ENCODE measurements at regions not wholly inside any gene's neighbourhood (a gene's known extent, or its start where the extent isn't known, plus 50 kb on each side); places are given as distances from the start of the nearest gene placed in this dataset.

DNA sequence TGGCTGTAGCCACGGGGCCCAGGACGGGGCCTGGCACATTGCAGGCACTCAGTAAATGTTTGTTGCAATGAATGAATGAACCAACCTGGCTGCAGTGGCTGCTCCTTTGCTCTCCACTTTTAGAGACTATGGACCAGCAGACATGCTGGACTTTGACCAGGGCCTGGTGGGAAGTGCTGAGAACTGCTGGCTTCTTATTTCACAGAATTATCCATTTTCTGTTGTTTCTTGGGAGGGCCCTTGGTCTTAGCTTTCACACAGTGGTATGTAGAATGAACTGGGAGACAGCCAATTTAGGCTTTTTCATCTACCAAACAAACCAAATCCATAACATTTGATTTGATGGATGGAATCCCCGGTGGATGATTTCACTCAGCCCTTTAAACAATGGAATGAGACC is 78.0 kb upstream of the LHFPL2 start:
- H3K36me3 Mint-ChIP-seq (ENCODE audit: low read depth) = no peaks in the 10 kb centered on the region
- H3K4me1 Mint-ChIP-seq = no peaks in the 10 kb centered on the region
- peaks cover 5% of the 10 kb centered on the region for H3K27me3 Mint-ChIP-seq (ENCODE audit: low read depth)
- no peak overlapping the region for H3K4me3 Mint-ChIP-seq
- TF ChIP-seq, protein P1, sequence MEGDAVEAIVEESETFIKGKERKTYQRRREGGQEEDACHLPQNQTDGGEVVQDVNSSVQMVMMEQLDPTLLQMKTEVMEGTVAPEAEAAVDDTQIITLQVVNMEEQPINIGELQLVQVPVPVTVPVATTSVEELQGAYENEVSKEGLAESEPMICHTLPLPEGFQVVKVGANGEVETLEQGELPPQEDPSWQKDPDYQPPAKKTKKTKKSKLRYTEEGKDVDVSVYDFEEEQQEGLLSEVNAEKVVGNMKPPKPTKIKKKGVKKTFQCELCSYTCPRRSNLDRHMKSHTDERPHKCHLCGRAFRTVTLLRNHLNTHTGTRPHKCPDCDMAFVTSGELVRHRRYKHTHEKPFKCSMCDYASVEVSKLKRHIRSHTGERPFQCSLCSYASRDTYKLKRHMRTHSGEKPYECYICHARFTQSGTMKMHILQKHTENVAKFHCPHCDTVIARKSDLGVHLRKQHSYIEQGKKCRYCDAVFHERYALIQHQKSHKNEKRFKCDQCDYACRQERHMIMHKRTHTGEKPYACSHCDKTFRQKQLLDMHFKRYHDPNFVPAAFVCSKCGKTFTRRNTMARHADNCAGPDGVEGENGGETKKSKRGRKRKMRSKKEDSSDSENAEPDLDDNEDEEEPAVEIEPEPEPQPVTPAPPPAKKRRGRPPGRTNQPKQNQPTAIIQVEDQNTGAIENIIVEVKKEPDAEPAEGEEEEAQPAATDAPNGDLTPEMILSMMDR (IDR thresholded peaks at IDR 0.05; ENCODE audit: unreplicated experiment in 3 of 3) = no peak
- no peaks in the 10 kb centered on the region for H3K9me3 Mint-ChIP-seq
- H3K27ac Mint-ChIP-seq = no peak overlapping the region

DNA sequence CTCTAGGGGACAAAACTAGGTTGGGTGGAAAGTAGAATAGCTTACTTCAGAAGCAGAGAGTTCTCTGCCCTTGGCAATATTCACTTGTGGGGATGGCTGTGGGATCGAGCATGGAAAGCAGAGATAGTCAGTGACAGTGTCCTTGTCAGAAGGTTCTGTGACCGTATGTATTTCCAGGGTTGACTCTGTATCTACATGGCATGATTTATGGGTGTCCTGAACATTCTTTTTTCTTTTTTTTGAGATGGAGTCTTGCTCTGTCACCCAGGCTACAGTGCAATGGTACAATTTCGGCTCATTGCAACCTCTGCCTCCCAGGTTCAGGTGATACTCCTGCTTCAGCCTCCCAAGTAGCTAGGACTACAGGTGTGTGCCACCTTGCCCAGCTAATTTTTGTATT is 77.4 kb upstream of the LHFPL2 start:
- Mint-ChIP-seq H3K4me1 (peaks cover 2% of the 10 kb centered on the region), H3K27ac (no peak overlapping the region), H3K9me3 (no peaks in the 10 kb centered on the region), H3K36me3 (ENCODE audit: low read depth) (no peaks in the 10 kb centered on the region), H3K27me3 (ENCODE audit: low read depth) (peaks cover 2% of the 10 kb centered on the region), H3K4me3 (no peak overlapping the region)
- TF ChIP-seq, protein P1 (IDR thresholded peaks at IDR 0.05; ENCODE audit: unreplicated experiment in 3 of 3) = no peak

DNA sequence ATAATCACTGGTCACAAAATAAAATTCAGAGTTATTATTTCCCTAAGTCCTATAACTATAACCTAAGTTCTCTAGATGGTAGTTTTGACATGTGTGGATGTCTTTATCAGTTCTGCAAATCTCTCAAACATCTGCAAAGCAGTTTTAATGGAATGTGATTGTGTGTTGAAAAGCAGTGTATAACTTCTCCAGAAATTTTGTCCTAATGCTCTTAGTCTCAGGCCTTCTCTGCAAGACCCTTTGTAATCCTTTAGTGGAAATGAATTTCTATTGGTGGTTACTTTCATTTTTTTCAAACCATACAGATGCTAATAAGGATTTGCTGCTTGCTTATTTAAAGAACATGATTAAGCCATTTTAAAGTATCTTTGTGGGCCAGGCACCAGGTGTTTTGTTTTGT is 75.5 kb upstream of the LHFPL2 start:
- Mint-ChIP-seq H3K4me3 (no peak overlapping the region), H3K9me3 (no peaks in the 10 kb centered on the region), H3K27ac (no peak overlapping the region), H3K4me1 (peaks cover 8% of the 10 kb centered on the region), H3K36me3 (ENCODE audit: low read depth) (no peaks in the 10 kb centered on the region), H3K27me3 (ENCODE audit: low read depth) (no peaks in the 10 kb centered on the region)
- TF ChIP-seq, protein P1 (IDR thresholded peaks at IDR 0.05; ENCODE audit: unreplicated experiment in 3 of 3) = no peak

DNA sequence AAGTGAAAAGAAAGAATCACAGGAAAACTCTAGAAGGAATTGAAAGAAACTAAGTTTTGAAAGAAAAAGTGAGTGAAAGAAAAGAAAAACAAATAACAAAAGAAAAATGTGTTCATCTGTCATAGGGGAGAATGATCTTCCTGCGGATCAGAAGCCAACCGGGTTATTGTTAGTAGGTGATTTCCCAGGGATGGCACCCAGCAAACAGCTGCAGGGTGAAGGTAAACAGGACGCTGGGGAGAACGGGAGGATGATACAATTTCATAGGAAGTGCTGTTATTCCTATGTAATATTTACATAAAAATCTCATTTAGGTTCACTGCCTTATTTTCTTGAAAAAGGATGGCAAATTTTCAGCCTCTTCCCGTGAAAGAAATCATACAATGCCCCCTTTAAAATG is 72.4 kb upstream of the LHFPL2 start:
- H3K36me3 Mint-ChIP-seq (ENCODE audit: low read depth) = no peaks in the 10 kb centered on the region
- H3K4me3 Mint-ChIP-seq = no peak overlapping the region

DNA sequence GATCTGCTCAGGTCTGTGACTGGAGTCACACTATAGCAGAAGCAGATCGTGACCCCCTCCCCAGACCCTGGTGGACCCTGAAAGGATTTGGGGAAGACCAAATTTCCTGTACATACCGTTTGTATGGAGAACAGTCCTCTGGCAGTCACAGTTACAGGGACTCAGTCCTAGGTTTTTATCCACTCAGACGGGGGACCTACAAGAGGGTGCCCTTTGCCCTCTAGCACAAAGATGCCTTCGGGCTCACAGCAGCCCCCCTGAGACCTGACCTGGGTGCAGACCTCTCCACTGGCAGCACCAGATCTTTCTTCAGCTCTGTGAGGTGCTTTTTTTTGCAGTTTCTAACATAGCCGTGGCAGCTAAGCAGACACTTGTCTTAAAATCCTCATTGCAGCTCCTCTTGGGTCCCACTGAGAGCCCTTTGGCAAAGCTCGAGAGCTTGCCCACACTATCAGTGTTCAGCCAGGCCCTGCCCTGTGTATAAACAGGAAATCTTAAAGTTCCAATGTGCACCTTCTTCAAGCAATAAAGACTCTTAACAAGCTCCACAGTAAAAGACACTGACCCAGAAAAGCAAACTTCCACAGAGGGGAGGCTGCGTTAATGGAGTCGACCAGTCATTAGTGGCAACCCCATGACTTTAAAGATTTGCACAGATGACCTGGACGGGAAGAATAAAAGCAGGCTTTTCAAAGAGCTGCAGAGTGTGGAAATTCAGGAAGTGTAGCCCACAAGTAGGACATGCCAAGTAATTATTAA is 71.8 kb upstream of the LHFPL2 start:
- TF ChIP-seq, protein P1 (IDR thresholded peaks at IDR 0.05; ENCODE audit: unreplicated experiment in 3 of 3) = no peak
- Mint-ChIP-seq H3K4me3 (no peak overlapping the region), H3K27me3 (ENCODE audit: low read depth) (peaks cover 9% of the 10 kb centered on the region), H3K27ac (peak overlapping the region; percentile 4 to 26 (median 18)), H3K4me1 (peaks cover 8% of the 10 kb centered on the region), H3K36me3 (ENCODE audit: low read depth) (no peaks in the 10 kb centered on the region), H3K9me3 (peaks cover 2% of the 10 kb centered on the region)

More for the DNA sequence above, 72.4 kb upstream of the LHFPL2 start:
- Mint-ChIP-seq H3K27ac (peak overlapping the region; percentile 4 to 26 (median 18)), H3K27me3 (ENCODE audit: low read depth) (peaks cover 9% of the 10 kb centered on the region), H3K9me3 (peaks cover 2% of the 10 kb centered on the region), H3K4me1 (peaks cover 8% of the 10 kb centered on the region)
- TF ChIP-seq, protein P1 (IDR thresholded peaks at IDR 0.05; ENCODE audit: unreplicated experiment in 3 of 3) = no peak
